ENCODE measurements at regions not wholly inside any gene's neighbourhood (a gene's known extent, or its start where the extent isn't known, plus 50 kb on each side); places are given as distances from the start of the nearest gene placed in this dataset.
A peak's percentile ranks its signal among the peaks of the same experiment; 100 is the strongest.

DNA sequence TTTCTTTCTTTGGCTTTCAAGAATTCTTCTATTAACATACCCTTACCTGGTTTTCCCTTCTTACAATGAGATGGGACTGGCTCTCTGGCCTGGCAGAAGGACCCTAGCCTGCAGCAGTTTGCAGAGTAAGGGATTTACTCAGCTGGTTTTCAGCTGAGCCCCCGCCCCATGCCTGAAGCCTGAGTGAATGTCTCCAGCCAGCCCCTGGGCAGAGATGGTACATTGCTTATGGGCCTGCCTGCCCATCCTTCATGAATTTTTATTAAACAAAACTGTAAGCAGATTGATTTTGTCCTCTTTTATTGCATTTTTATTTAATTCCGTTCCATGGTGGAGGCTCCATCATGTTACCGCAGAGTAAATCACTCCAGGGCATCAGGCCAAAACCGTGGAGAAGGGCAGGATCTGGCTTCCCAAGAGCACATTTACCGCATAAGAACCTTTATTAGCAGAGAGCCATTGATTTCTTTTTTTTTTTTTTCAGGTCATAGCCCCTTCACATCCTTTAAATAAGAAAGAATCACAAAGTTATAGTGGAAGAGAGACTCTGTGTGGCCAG, 316.2 kb downstream of the DHX35 start:
- Histone ChIP-seq H2AFZ (no peak overlapping the region), H3K9me2 (ENCODE audit: insufficient read depth) (no peaks in the 10 kb centered on the region), H3K79me2 (replicated peaks; ENCODE audit: insufficient read depth) (no peaks in the 10 kb centered on the region), H3F3A (replicated peaks; ENCODE audit: low read depth) (no peaks in the 10 kb centered on the region), H3K27me3 (ENCODE audit: insufficient read depth) (no peaks in the 10 kb centered on the region), H4K20me1 (replicated peaks; ENCODE audit: insufficient read depth) (no peaks in the 10 kb centered on the region), H3K27ac (ENCODE audit: low read depth) (no peak overlapping the region), H3K4me2 (no peak overlapping the region), H3K36me3 (ENCODE audit: insufficient read depth) (no peaks in the 10 kb centered on the region), H3K4me3 (no peak overlapping the region), H3K4me1 (ENCODE audit: insufficient read depth) (peaks cover 24% of the 10 kb centered on the region)
- DNase-seq (ENCODE audit: low spot score) (no peak), ATAC-seq (peak; percentile 11; the same call in 2 of the 3 replicates)
- Mint-ChIP-seq H3K27me3 (ENCODE audit: insufficient read depth, low read depth, poor library complexity) (peaks cover 10% of the 10 kb centered on the region), H3K36me3 (ENCODE audit: low read depth) (0 out of 3 replicates have a peak, but pooled peaks cover 6% of the 10 kb centered on the region), H3K4me1 (peaks cover 25% of the 10 kb centered on the region), H3K4me3 (no peak overlapping the region), H3K9me3 (peaks cover 11% of the 10 kb centered on the region), H3K27ac (no peak overlapping the region)
- TF ChIP-seq, protein P1, sequence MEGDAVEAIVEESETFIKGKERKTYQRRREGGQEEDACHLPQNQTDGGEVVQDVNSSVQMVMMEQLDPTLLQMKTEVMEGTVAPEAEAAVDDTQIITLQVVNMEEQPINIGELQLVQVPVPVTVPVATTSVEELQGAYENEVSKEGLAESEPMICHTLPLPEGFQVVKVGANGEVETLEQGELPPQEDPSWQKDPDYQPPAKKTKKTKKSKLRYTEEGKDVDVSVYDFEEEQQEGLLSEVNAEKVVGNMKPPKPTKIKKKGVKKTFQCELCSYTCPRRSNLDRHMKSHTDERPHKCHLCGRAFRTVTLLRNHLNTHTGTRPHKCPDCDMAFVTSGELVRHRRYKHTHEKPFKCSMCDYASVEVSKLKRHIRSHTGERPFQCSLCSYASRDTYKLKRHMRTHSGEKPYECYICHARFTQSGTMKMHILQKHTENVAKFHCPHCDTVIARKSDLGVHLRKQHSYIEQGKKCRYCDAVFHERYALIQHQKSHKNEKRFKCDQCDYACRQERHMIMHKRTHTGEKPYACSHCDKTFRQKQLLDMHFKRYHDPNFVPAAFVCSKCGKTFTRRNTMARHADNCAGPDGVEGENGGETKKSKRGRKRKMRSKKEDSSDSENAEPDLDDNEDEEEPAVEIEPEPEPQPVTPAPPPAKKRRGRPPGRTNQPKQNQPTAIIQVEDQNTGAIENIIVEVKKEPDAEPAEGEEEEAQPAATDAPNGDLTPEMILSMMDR (conservative IDR thresholded peaks at IDR 0.05; ENCODE audit: low read depth in 2 of 2), result no peak
- TF ChIP-seq ZNF331 (CRISPR knock-in tag; IDR thresholded peaks at IDR 0.05; ENCODE audit: low read depth) (no peak), NANOG (IDR thresholded peaks at IDR 0.05; ENCODE audit: borderline replicate concordance) (no peak), STAT1 (IDR thresholded peaks at IDR 0.05; ENCODE audit: unreplicated experiment) (no peak), CREB1 (CRISPR knock-in tag; IDR thresholded peaks at IDR 0.05; ENCODE audit: low read depth) (no peak), EZH2phosphoT487 (IDR thresholded peaks at IDR 0.05; ENCODE audit: unreplicated experiment) (no peak), ZNF114 (CRISPR knock-in tag; IDR thresholded peaks at IDR 0.05) (no peak), EZH2 (IDR thresholded peaks at IDR 0.05; ENCODE audit: low read depth, unreplicated experiment) (no peak)
- TF ChIP-seq, protein P2, sequence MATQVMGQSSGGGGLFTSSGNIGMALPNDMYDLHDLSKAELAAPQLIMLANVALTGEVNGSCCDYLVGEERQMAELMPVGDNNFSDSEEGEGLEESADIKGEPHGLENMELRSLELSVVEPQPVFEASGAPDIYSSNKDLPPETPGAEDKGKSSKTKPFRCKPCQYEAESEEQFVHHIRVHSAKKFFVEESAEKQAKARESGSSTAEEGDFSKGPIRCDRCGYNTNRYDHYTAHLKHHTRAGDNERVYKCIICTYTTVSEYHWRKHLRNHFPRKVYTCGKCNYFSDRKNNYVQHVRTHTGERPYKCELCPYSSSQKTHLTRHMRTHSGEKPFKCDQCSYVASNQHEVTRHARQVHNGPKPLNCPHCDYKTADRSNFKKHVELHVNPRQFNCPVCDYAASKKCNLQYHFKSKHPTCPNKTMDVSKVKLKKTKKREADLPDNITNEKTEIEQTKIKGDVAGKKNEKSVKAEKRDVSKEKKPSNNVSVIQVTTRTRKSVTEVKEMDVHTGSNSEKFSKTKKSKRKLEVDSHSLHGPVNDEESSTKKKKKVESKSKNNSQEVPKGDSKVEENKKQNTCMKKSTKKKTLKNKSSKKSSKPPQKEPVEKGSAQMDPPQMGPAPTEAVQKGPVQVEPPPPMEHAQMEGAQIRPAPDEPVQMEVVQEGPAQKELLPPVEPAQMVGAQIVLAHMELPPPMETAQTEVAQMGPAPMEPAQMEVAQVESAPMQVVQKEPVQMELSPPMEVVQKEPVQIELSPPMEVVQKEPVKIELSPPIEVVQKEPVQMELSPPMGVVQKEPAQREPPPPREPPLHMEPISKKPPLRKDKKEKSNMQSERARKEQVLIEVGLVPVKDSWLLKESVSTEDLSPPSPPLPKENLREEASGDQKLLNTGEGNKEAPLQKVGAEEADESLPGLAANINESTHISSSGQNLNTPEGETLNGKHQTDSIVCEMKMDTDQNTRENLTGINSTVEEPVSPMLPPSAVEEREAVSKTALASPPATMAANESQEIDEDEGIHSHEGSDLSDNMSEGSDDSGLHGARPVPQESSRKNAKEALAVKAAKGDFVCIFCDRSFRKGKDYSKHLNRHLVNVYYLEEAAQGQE (IDR thresholded peaks at IDR 0.05; ENCODE audit: unreplicated experiment), result no peak
- TF ChIP-seq, protein P3, sequence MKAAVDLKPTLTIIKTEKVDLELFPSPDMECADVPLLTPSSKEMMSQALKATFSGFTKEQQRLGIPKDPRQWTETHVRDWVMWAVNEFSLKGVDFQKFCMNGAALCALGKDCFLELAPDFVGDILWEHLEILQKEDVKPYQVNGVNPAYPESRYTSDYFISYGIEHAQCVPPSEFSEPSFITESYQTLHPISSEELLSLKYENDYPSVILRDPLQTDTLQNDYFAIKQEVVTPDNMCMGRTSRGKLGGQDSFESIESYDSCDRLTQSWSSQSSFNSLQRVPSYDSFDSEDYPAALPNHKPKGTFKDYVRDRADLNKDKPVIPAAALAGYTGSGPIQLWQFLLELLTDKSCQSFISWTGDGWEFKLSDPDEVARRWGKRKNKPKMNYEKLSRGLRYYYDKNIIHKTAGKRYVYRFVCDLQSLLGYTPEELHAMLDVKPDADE (IDR thresholded peaks at IDR 0.05), result no peak
- TF ChIP-seq, protein P4, sequence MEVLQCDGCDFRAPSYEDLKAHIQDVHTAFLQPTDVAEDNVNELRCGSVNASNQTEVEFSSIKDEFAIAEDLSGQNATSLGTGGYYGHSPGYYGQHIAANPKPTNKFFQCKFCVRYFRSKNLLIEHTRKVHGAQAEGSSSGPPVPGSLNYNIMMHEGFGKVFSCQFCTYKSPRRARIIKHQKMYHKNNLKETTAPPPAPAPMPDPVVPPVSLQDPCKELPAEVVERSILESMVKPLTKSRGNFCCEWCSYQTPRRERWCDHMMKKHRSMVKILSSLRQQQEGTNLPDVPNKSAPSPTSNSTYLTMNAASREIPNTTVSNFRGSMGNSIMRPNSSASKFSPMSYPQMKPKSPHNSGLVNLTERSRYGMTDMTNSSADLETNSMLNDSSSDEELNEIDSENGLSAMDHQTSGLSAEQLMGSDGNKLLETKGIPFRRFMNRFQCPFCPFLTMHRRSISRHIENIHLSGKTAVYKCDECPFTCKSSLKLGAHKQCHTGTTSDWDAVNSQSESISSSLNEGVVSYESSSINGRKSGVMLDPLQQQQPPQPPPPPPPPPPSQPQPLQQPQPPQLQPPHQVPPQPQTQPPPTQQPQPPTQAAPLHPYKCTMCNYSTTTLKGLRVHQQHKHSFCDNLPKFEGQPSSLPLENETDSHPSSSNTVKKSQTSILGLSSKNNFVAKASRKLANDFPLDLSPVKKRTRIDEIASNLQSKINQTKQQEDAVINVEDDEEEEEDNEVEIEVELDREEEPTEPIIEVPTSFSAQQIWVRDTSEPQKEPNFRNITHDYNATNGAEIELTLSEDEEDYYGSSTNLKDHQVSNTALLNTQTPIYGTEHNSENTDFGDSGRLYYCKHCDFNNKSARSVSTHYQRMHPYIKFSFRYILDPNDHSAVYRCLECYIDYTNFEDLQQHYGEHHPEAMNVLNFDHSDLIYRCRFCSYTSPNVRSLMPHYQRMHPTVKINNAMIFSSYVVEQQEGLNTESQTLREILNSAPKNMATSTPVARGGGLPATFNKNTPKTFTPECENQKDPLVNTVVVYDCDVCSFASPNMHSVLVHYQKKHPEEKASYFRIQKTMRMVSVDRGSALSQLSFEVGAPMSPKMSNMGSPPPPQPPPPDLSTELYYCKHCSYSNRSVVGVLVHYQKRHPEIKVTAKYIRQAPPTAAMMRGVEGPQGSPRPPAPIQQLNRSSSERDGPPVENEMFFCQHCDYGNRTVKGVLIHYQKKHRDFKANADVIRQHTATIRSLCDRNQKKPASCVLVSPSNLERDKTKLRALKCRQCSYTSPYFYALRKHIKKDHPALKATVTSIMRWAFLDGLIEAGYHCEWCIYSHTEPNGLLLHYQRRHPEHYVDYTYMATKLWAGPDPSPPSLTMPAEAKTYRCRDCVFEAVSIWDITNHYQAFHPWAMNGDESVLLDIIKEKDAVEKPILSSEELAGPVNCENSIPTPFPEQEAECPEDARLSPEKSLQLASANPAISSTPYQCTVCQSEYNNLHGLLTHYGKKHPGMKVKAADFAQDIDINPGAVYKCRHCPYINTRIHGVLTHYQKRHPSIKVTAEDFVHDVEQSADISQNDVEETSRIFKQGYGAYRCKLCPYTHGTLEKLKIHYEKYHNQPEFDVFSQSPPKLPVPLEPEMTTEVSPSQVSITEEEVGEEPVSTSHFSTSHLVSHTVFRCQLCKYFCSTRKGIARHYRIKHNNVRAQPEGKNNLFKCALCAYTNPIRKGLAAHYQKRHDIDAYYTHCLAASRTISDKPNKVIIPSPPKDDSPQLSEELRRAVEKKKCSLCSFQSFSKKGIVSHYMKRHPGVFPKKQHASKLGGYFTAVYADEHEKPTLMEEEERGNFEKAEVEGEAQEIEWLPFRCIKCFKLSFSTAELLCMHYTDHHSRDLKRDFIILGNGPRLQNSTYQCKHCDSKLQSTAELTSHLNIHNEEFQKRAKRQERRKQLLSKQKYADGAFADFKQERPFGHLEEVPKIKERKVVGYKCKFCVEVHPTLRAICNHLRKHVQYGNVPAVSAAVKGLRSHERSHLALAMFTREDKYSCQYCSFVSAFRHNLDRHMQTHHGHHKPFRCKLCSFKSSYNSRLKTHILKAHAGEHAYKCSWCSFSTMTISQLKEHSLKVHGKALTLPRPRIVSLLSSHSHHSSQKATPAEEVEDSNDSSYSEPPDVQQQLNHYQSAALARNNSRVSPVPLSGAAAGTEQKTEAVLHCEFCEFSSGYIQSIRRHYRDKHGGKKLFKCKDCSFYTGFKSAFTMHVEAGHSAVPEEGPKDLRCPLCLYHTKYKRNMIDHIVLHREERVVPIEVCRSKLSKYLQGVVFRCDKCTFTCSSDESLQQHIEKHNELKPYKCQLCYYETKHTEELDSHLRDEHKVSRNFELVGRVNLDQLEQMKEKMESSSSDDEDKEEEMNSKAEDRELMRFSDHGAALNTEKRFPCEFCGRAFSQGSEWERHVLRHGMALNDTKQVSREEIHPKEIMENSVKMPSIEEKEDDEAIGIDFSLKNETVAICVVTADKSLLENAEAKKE (CRISPR knock-in tag; IDR thresholded peaks at IDR 0.05), result no peak
